GM18498 (cell line): ENCODE measurements at regions not wholly inside any gene's neighbourhood (a gene's known extent, or its start where the extent isn't known, plus 50 kb on each side); places are given as distances from the start of the nearest gene placed in this dataset.

ENCODE experiments used
- ATAC-seq: cut with Tn5 transposase; IDR thresholded peaks from one replicate; pipeline ENCODE4 v1.9.1; 2021; ENCODE audit warnings: mild to moderate bottlenecking, moderate library complexity; ENCODE audit not compliant: unreplicated experiment

GRCh38 chr13:111632906-111633305, 312.5 kb downstream of the TEX29 start:
- no peak for ATAC-seq

- no peak for ATAC-seq
Observed at GRCh38 chr13:111633401-111633800, 313.0 kb downstream of the TEX29 start.

- ATAC-seq: no peak
Observed at GRCh38 chr13:111634410-111634809, 314.0 kb downstream of the TEX29 start.

GRCh38 chr13:111636271-111636670, 315.8 kb downstream of the TEX29 start:
- ATAC-seq: no peak

- no peak for ATAC-seq
Observed at GRCh38 chr13:111636804-111637203, 316.4 kb downstream of the TEX29 start.

- no peak for ATAC-seq
Observed at GRCh38 chr13:111637365-111637764, 316.9 kb downstream of the TEX29 start.

GRCh38 chr13:111638233-111638632, 317.8 kb downstream of the TEX29 start:
- ATAC-seq: no peak

GRCh38 chr13:111639196-111639705, 318.8 kb downstream of the TEX29 start:
- ATAC-seq: no peak

GRCh38 chr13:111640006-111640405, 319.6 kb downstream of the TEX29 start:
- ATAC-seq: no peak

GRCh38 chr13:111640476-111640875, 320.0 kb downstream of the TEX29 start:
- no peak for ATAC-seq

- ATAC-seq: no peak
Observed at GRCh38 chr13:111642156-111642767, 321.8 kb downstream of the TEX29 start.

GRCh38 chr13:111644750-111645149, 324.3 kb downstream of the TEX29 start:
- ATAC-seq: no peak

GRCh38 chr13:111645198-111645597, 324.8 kb downstream of the TEX29 start:
- no peak for ATAC-seq

GRCh38 chr13:111645598-111646455, 325.4 kb downstream of the TEX29 start:
- ATAC-seq: no peak

GRCh38 chr13:111646456-111646855, 326.0 kb downstream of the TEX29 start:
- no peak for ATAC-seq

- ATAC-seq: no peak
Observed at GRCh38 chr13:111648885-111649284, 328.4 kb downstream of the TEX29 start.

- no peak for ATAC-seq
Observed at GRCh38 chr13:111650626-111651025, 330.2 kb downstream of the TEX29 start.

GRCh38 chr13:111652676-111653075, 332.2 kb downstream of the TEX29 start:
- ATAC-seq: no peak

GRCh38 chr13:111654531-111654930, 334.1 kb downstream of the TEX29 start:
- ATAC-seq: no peak

- ATAC-seq: no peak
Observed at GRCh38 chr13:111656439-111656838, 336.0 kb downstream of the TEX29 start.

- no peak for ATAC-seq
Observed at GRCh38 chr13:111657013-111657412, 336.6 kb downstream of the TEX29 start.
